ENCODE measurements at regions not wholly inside any gene's neighbourhood (a gene's known extent, or its start where the extent isn't known, plus 50 kb on each side); places are given as distances from the start of the nearest gene placed in this dataset.

DNA sequence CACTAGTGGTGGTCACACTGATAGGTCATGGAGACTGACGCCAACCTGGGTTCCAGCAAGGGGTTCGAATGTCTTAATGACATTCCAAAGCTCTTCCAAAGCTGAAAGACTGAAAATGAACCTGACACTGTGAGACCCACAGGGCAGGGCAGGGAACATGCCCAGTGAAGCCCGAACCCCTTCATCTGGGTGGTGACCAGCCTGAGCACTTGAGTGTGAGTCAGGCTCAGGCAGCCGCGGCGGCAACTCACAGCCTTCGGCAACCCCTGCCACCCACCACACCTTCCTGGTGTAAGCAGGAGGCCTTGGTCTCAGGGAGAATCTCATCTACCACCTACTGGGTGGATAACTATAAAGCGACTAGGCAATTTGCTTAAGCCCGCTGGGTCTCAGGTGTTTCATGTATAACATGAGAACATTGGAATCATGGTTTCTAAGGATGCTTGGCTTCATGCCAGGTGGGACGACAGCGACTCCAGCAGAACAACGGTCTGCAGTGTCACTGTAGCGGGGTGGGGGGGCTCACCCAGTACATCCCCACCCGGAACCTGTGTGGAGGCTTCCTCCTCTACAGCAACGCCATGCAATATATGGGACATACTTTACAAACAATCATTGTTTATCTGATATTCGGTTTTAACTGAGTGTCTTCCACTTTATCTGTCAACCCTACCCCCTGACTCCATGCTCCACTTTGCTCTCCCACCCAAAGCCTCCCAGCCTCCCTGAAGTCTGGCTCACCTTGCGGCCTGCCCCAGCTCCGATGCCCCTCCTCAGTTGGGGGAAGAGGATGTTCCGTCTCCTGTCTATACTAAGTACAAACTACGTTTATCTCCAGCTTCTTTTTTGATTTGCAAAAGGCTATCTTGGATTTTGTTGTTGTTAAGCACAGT is 125.0 kb upstream of the MEF2A start:
- no peak for DNase-seq (ENCODE audit: low spot score)

DNA sequence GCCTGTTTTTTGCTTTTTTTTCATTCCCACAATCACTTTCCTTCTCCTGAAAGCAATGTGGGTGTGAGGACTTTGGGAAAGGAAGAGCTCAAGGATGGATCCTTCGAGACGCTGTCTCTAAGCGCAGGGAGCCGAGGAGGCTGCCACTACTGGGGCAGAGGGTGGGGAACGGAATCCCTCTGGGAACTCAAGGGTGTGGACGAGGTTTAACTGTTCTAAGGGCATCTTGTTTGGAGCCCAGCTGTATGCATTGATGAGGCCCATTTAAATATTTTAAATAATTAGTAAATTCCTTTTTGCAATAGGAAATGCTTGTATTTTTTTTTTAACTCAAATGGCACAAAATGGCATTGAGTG is 124.4 kb upstream of the MEF2A start:
- no peak for DNase-seq (ENCODE audit: low spot score)

DNA sequence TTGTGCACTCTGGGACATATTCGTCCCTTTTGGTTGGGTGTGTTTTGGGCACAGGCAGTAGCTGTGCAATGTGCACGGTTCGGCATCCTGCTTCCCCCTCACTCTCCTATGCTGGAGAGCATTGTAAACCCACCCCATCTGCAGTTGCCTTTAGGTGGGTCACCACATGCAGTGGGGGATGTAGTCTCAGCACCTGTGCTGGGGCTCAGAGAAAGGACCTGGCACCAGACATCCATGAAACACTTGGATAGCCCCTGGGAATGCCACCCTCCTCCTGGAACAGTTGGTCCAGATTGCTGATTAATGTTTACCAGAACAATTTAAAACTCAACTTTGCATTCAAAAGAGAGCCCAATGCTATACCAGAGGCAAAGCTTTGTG is 123.9 kb upstream of the MEF2A start:
- DNase-seq (ENCODE audit: low spot score) = no peak

DNA sequence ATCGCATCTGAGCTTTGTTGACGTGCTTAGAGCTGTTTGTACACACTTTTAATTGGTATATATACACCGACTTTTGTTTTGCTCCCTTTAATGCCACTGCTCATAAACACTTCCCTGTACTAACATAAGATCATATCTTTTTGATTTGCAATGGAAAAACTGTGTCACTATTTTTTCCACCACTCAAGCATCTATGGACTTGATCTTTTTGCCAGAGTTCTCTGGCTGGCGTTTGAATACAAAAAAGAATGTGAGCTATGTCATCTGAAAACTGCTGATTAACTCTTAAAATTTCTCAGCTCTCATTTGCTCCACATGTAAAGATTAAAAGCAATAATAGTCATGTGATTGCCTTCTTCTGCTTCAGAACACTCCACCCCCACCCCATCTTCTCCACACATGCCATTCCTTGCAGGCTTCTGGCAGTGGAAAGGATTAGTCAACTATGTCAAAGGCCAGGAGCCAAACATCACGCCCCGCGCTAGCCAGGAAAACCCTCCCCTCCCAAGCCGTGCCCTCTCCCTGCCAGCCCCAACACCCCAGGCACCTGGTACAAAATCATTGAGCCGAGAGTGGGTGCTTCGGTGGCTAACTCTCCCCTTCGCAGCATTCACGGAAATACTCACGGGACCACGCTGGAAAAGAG is 123.4 kb upstream of the MEF2A start:
- DNase-seq (ENCODE audit: low spot score) = no peak

DNA sequence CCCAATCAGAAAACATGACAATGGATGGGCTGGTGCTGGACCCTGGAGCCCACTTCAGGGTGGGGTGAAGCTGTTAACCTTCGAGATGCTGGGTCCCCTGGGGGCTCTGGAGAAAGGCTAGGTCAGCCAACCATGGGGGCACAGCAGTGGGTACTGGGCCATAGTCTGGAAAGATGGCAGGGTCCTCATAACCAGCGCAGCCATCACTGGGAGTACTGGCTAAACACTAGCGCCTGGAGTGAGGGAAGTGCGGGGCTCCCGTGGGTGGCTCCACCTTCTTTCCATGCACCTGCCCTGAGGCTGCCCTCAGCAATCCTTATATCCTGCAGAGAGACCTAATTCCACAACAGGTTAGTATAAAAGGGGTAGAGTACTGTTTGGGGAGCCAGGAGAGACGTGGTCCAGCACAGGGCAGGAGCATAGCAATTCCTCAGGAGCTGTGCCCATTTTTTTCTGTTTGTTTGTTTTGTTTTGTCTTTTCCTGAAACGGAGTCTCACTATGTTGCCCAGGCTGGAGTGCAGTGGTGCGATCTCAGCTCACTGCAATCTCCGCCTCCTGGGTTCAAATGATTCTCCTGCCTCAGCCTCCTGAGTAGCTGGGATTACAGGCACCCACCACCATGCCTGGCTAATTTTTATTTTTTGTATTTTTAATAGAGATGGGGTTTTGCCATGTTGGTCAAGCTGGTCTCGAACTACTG is 122.6 kb upstream of the MEF2A start:
- DNase-seq (ENCODE audit: low spot score) = no peak

DNA sequence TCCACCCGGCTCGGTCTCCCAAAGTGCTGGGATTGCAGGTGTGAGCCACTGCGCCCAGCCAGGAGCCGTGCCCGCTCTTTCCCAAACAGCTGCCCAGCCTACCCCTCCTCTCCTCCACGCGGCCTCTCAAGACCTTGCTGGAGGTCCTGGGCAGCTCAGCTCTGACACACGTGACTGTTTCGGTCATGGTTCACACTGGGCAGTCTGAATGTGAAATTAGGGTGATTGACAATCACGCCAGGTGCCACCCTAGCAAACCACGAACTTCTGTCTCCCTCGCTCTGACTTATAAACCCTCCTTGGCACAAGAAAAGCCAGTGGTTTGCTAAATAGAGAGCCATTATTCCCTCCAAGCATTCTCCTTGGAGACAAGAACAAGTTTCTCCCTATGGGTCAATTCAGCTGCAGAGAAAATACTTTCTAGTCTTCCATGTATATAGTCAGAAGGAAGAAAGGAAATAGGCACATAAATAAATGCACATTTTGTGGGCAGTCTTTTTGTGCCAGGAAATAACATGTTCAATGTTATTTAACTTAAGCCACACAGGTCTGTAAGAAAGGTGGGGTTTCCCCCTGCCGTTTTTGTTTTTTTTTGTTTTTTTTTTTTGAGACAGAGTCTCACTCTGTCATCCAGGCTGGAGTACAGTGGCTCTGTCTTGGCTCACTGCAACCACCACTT is 121.9 kb upstream of the MEF2A start:
- DNase-seq (ENCODE audit: low spot score) = no peak

DNA sequence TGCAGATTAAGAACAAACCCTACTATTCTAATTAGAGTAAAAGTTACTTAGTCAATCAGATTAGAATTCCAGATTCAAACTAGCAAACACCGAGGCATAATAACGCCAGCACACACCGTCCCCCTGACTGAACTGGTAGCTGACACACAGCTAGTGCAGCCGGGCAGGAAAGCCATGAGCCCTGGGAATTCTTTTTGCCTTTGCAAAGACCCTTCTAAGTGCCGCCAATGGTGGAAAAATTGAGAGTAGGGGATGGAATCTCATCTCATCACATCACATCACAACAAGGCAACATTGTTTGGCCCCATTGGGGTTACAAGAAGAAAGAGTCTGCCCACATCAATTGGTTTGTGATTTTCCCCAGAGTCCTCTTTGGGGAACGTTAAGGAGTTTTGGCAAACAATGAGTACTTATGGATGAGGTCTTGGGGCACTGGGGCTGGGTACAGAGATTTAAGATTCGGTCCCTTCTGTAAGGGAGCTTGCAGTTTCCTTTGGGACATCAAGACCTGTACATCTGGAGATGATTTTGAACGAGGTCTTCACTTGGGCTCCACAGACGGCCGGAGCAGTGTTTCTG is 120.4 kb upstream of the MEF2A start:
- DNase-seq (ENCODE audit: low spot score) = peak; percentile 0

DNA sequence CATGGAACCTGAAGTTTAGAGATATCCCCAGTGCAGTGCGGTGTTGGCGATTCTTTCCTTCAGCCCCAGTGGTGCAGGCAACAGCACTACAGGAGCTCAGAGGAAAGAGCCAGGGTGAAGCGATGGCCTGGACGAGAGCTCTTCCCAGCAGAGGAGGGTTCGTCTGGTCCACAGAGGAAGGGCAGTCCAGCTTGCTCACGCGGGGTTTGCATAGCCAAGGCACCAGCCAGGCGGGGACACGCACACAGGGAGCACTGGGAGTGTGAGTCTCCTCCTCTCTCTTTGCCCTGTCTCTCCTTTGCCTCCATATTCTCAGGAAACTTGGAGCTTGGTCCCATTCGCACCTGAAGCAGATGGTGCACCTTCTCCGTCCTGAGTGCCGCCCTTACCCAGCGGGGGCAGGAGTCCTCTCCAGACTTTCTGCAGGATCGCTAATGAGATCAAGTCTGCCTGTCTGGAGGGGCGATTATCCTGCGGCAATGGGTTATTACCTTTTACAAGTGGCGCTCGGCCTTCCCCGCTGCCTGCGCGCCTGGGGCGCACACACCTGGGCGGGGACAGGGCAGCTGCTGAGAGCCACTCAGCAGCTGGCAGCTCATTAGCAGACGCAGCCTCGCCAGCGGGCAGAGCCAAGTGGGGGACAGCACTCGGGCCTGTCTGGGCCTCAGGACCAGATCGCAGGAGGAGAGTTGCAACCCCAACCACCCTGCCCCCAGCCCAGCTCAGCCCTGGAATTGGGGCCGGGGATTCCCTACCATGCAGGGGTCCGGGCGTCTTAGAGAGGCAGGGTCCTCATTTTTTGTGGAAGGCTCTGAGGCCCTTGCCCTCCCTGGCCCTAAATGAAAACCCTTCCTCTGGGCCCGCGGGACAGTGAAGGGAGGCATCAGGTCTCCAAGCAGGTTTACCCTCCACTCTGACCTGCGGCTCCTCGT is 119.0 kb upstream of the MEF2A start:
- DNase-seq (ENCODE audit: low spot score) = peak; percentile 15

DNA sequence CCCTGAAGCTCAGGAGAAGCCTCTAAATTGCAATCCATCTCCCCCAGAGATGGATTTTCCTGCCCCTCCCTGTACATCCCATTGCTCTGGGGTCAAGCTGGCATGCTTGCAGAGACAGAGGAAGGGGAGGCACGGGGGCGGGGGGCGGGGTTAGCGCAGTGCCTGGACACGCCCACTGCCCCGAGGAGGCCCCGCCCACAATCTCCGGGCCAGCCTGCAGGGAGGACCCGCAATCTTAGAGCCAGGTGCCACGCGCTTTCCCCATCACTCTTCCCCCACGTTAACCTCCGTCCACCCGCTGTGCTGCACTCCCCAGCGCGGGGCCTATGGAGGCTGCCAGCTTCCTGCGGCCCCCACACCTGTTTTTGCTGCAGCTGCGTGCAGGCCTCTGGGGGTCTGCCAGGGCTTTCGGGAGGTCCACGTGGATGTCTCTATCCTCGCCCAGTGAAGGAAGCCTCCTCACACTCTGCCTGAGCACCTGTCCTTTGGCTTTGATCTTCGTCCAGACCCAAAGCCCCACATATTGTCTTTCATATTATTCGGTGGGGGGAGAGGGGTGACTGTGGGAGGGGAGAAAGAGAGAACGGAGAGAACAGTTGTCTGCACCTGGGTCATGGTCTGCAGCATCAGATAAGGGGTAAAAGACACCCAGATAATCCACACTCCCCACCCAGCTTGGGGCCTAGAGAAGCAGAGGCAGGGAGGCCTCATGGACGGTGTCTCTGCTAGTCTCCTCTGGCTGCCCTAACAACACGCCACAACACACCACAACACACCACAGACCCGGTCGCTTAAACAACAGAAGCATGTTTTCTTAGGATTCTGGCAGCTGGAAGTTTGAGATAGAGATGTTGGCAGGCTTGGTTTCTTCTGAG is 118.0 kb upstream of the MEF2A start:
- peak; percentile 59 for DNase-seq (ENCODE audit: low spot score)

DNA sequence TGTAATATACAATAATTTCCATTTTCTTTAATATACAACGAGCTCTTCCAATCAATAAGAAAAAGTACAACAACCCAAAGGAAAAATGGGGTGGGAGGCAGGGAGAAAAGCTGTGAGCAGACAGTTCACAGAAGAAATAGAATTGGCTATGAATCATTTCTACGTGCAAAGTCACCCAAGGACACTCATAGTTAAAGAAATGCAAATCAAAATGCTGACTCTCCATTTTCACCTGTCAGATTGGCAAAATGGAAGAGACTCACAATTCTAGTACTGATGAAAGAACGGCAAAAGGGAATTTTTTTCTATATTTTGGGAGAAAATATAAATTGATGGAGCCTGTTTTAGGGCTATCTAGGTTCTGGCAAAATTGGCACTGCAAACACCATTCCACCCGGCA is 116.3 kb upstream of the MEF2A start:
- no peak for DNase-seq (ENCODE audit: low spot score)

DNA sequence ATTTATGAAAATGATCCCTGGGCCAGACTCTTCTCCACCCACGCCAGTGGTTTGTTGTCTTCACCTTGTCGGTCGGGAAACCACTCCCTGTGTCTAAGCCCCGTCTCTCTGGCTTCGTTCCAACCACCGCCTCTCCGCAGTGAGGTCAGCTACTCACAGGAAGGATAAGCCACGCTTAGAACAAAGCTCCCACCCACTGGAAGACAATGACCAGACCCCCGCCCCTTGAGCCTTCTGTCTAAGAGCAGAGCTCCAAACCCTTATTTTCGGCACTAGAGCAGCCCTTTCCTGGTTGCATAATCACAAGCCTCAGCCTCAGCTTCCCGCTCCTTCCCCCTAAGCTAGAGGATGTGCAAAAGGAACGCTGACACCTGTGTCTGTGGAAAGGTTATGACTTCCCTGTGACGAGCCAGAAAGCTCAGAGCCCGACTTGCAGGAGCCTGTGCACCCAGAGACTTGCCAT is 114.9 kb upstream of the MEF2A start:
- peak; percentile 36 for DNase-seq (ENCODE audit: low spot score)

DNA sequence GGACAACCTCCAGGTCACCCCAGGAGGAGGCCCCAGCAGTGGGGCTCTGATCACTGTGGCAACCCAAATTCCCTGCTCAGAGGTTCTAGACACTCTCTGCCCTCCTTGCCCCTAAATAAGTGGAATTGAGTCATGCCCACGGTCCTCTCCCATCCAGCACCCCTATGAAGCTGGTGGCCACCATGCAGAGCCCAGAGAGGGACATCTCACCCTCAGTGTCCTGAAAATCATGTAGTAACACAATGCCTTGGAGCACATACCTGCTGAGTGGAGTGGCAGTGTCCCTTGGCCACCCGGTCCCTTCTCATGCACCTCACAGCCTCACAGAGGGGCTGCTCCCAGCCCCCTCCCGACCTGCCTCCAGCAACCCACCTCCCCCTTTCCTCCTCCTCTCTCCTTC is 114.3 kb upstream of the MEF2A start:
- DNase-seq (ENCODE audit: low spot score) = peak; percentile 1

DNA sequence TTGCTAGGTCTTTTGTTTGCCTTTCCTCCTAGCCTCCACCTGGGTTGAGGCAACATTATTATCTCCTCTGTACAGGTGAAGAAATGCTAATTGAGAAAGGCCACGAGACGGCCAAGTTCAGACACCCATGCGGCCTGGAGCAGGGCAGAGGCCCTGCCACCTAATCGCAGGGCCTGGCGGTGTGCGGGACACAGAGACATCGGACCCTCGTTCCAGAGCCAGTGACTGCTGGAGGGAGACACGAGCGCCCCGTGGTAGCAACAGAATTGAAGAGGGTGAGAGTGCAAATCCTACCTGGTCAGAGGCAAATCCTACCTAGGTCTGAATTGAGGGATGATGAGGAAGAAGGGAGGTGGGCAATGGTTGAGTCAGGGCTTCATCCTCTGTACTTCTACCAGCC is 113.8 kb upstream of the MEF2A start:
- peak; percentile 0 for DNase-seq (ENCODE audit: low spot score)

DNA sequence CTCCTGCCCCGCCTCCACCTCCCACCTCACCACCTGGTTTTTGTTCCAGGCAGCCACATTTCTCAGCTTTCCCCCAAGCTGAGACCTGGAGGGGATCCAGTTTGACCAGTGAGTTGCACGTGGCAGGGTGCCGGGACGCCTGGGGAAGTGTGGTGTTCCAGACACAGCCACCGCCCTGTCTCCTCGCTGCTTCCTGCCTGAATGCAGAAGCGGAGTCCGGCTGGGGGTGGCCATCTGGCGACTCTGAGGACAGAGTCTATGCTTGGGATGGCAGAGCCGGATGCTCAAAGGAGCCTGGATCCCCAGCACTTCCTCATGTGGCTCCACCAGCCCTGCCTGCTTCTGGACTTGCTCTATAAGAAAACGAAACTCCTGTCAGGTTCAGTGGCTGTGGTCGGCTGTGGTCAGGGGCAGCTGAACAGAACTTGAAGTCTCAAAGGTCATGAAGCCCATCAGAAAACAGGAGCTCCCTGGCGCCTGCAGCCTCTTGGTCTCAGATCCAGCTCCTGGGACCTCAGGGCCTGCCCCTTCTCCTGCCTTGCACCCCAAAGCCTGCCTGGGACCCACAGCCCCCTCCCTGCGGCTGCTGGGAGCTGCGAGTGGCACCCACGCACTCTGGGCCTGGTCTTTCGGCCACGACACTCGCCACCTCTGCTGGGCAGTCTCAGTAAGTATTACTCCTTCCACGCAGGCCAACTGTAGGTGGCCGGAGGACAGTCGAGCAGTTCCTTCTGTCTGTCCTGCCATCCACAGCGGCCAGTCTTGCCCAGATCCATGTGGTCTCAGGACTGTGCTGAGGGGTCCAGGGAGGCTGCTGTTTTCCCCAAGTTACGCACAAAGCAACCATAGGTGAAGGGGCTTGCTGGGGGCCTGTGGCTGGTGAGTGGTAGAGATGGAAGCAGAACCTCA is 112.8 kb upstream of the MEF2A start:
- peak; percentile 29 for DNase-seq (ENCODE audit: low spot score)

DNA sequence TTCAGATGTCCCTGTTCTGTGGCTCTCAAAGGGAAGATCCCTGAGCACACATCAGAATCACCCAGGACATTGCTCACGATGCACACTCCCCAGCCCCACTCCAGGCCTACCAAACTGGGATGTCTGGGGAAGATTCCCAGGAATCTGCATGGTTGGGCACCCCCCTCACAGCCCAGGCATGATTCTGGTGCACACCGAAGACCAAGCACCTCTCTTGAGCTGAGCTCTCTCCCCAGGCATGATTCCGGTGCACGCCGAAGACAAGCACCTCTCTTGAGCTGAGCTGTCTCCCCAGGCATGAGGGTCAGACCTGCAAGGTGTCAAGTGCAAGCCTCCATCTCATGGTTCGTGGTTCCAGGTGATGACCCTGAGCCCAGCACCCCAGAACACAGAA is 112.2 kb upstream of the MEF2A start:
- DNase-seq (ENCODE audit: low spot score) = peak; percentile 0

DNA sequence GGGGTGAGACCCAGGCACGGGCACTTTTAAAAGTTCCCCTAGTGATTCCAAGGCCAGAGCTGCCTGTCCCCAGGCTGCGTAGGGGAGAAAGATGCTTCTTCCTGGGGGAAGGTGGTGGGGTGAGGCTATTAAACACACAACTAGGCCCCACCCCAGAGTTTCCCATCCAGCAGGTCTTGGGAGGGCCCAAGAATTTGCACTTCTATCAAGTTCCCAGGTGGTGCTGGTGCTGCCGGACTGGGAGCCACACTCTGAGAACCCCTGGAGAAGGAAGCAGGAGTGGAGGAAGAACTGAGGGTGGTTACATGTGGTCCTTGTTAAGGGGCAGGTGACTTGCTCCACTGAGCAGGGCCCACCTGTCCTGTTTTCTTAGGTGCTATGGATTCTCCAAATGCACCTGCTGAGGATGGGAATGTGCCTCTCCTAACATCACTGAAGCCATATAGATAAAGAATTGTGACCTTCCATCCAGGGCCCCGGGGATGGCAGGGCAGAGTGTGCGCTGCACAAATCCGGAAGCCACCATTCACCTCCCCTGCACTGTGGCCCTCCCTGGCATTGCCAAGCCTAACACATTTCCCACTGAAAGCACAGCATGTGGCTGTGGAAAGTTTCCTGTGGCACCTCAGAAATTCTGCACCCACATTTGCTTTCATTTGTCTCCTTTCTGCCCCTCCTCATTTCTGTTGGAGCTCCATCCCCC is 111.5 kb upstream of the MEF2A start:
- peak; percentile 0 for DNase-seq (ENCODE audit: low spot score)

DNA sequence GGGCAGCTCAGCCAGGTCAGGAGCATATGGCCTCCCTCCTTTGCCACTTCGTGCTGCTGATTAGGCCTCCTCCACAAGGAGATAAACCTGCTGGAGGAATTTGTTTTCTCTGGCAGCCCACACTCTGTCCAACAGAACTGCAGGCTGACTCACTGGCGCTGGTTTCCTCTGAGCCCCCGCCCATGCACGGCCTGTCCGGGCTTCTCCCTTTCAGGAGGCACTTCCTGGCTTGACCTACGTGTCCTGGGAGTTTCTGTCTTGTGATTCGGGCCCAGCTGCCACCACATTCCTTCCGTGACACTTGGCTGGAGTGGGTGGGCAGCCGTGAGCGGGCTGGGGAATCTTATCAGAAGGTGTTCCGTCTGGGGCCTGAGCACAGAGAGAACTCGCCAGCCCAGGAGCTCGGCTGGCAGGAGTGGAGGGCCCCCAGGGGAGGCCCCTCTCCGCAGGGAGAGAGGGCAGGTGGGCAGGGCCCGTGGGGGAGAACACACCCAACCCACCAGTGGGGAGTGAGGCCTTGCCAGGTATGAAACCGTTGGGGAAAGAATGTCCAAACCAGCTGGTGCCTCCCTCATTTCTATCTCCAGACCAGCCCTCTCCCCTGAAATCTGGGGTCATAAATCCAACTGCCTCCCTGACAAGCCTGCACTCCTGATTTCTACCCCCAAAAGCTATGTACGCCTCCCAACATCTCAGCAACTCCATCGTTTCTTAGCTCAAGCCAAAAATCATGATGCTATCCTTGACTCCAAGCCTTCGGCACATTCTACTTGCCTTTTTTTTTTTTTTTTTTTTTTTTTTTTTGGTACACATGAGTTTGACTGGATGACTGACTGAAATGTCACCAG is 110.6 kb upstream of the MEF2A start:
- DNase-seq (ENCODE audit: low spot score) = peak; percentile 17
